GM21528 (cell line): ENCODE measurements at regions not wholly inside any gene's neighbourhood (a gene's known extent, or its start where the extent isn't known, plus 50 kb on each side); places are given as distances from the start of the nearest gene placed in this dataset.
A peak's percentile ranks its signal among the peaks of the same experiment; 100 is the strongest.

Experiments
- ATAC-seq: cut with Tn5 transposase; IDR thresholded peaks from one replicate; pipeline ENCODE4 v1.9.1; 2021; ENCODE audit warnings: mild to moderate bottlenecking, moderate library complexity; ENCODE audit not compliant: unreplicated experiment, low FRiP score

GRCh38 chr6:15023018-15023417, 222.9 kb upstream of the JARID2 start:
- ATAC-seq, result peak; percentile 36

GRCh38 chr6:15023448-15023847, 222.4 kb upstream of the JARID2 start:
- peak; percentile 80 for ATAC-seq

DNA sequence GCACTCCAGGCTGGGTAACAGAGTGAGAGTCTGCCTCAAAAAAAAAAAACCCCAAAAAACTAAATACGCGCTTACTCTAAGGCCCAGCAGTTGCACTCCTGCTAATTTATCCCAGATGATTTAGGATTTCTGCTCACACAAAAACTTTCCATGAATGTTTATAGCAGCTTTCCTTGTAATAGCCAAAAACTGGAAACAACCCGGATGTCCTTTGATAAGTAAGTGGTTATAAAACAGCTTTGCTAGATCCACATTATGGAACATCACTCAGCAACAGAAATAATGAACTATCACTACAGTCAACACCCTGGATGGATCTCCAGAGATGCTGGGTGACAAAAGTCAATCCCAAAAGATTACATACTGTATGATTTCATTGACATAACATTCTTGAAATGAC, 220.4 kb upstream of the JARID2 start:
- no peak for ATAC-seq

- ATAC-seq, result no peak
These were observed 219.0 kb upstream of the JARID2 start for GRCh38 chr6:15026832-15027231.

DNA sequence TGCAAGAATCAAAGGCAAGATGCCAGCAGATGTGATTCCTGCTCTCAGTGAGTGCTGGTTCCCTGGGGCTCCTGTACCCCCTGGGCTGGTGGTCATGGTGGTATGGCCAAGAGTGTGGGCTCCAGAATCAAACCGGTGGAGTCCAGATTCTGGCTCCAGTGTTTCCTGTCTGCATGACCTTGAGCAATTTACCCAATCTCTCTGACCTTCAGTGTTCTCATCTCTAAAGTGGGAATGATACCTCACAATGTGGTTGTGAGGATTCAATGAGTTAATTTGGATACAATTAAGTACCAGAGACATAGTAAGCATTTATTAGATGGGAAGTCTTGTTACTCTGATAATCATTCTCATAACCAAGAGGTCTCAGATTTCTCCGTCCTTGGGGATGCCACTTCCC, 218.4 kb upstream of the JARID2 start:
- ATAC-seq, result no peak

DNA sequence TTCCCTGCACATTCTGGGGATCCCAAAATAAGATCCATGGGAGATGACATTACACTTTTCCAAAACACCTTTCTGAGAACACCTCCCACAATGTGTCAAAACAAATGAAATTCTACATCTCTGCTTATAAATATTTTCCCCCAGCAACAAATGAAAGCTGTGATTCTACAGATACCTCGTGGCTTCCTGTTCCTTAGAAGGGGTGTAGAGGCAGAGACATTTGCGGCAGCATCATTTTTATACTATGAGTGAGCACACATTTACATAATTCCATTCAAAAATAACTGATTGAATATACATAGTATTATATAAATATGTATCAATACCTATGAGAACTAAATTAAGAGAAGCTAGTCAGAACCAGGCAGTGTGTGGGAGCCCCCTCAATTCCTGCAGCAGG, 213.9 kb upstream of the JARID2 start:
- ATAC-seq, result no peak

GRCh38 chr6:15033850-15034203, 212.0 kb upstream of the JARID2 start:
- no peak for ATAC-seq

- no peak for ATAC-seq
These were observed 209.1 kb upstream of the JARID2 start for GRCh38 chr6:15036690-15037245.

GRCh38 chr6:15037253-15037652, 208.6 kb upstream of the JARID2 start:
- no peak for ATAC-seq

DNA sequence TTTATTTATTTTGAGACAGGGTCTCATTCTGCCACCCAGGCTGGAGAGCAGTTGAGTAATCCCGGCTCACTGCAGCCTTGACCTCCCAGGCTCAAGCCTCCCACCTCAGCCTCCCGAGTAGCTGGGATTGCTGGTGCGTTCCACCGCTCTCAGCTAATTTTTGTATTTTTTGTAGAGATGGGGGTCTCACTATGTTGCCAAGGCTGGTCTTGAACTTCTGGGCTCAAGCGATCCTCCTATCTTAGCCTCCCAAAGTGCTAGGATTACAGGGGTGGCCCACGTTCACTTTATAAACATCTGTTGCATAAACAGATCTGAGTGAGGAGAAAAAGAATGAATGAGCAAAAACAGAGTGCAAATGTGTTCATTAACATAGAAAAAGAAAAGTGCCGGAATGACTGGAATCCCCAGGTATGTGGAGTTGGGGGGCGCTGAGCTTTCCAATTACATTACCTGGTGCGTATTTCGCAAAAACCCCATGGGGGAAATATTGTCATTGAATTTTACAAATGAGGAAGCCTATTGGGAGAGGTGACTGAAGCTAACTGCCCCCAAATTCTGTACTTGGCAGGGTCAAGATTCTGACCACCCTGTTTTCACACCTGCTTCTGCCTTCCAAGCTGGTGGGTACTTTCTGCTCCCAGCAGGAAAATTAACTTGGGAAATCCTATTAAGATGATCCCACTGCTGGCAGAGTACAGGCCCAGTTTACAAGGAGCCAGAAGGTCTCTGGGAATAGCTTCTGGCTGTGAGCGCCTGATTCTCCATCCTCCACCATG, 207.7 kb upstream of the JARID2 start:
- no peak for ATAC-seq

DNA sequence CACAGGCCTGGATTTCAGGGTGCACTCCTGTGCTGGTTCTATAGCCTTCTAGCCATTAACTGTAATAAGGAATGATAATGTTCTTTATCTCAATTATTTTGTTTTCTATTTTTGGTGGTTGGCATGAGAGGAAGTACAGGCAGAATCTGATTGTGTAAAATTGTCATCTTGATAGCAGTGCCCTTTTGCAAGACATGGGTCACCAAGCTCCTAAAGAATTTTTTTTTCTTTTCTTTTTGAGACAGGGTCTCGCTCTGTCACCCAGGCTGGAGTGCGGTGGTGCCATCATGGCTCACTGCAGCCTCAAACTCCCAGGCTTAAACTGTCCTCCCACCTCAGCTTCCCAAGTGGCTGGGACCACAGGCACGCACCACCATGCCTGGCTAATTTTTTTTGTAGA, 206.7 kb upstream of the JARID2 start:
- no peak for ATAC-seq

GRCh38 chr6:15042938-15043337, 202.9 kb upstream of the JARID2 start:
- no peak for ATAC-seq

DNA sequence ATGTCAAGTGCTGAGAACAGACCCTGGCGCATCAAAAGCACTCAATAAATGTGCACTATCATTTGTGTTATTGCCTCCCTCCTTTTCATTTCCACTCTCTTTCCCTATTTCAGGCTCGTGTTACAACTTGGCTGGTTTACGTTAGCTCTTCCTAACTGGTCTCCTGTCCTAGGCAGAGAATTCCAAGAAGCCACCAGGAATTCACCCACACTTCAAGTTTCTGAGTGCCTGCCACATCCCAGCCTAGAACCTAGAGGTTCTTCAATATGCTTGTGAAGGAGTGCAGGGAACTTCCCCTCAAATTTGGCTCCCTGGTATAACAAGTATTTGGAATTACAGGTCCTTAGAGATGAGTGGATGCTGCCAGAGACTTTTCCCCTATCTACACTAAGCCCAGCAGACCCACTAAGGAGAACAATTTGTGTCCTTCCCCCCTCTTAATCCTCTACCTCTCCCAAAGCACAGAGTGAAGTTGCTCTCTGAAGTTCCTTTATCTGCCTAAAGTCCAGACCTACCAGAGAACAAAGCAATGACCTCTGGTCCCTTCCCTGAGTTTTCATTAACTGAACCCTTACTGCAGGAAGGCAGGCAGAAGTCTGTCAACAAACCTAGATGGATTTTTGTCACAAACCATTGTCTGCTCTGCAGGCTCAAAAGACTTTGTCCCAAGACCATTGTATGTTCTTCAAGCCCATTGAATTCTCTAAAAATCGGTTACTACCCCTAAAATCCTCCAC, 201.6 kb upstream of the JARID2 start:
- ATAC-seq, result no peak

DNA sequence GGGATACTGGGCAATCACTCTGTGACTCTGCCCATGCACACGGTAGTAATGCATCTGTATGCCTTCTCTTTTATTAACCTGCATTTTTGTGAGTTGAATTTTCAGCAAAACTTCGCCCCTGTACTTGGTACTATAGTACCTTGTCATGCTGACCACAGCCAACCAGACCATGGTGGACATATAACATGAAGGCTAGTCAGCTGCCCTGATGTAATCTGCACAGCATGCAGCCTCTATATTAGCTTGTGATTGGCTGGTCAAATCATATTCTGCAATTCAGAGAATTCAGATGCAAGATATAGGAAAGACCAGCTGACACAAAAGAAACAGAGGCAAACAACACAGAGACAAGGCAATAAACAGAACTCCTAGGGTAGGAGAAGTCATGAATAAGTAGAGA, 200.9 kb upstream of the JARID2 start:
- no peak for ATAC-seq

DNA sequence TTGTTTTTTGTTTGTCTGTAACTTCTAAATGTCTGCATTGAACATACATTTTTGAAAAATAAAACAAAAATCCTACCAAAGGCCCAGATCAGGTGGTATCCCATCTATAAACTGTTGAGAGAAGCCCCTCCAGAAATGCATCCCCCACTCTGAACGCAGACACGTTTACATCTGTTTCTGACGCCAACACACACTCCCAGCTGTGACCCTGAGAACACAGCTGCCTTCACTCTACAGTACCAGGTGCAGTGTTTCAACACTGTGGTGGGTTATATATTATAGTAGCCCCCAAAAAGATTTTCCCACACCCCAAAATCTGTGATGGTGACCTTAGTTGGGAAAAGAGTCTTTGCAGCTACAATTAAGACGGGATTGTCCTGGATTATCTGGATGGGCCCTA, 199.1 kb upstream of the JARID2 start:
- no peak for ATAC-seq

- no peak for ATAC-seq
These were observed 197.5 kb upstream of the JARID2 start for GRCh38 chr6:15048367-15048766.

- ATAC-seq, result no peak
These were observed 187.4 kb upstream of the JARID2 start for GRCh38 chr6:15058200-15059061.

DNA sequence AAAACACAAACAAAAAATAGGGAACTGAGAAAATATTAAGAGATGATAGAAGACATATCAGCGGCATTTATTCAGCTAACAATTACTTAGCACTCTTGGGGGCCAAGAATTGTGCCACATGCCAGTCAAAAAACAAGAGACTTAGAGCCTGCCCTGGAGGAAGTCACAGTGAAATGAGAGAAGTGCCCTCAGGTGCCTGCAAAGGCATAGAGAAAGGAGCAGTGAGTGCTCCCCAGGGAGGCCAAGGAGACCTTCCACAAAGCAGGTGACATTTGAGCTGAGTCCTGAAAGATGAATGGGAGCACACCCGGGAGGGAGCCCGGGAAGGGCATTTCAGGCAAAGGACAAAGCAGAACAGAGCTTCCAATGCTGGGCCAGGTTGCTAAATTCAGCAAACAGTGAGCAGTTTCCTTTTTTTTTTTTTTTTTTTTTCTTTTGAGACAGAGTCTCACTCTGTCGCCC, 184.7 kb upstream of the JARID2 start:
- no peak for ATAC-seq

DNA sequence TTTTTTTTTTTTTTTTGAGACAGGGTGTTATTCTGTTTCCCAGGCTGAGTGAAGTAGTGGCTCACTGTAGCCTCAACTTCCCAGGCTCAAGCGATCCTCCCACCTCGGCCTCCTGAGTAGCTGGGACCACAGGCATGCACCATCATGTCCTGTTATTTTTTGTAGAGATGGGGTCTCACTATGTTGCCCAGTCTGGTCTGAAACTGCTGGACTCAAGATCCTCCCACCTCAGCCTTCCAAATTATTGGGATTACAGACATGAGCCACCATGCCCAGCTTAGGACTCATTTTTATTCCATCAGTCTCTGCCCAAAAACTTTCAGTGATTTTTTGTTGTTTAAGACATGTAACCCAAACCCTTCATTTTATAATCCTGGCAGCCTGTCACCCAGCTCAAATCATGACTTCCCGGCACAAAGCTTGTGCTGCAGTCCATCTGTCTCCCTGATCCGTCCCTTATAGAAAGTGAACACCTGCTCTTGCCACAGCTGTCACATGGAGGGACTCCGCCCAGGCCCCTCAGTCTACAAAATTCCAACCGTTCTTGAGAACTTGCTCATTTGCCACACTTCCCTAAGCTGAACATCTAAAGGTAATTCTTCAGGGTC, 183.9 kb upstream of the JARID2 start:
- no peak for ATAC-seq

GRCh38 chr6:15062516-15063252, 183.2 kb upstream of the JARID2 start:
- ATAC-seq, result no peak
